HG03460 (cell line): ENCODE measurements at regions not wholly inside any gene's neighbourhood (a gene's known extent, or its start where the extent isn't known, plus 50 kb on each side); places are given as distances from the start of the nearest gene placed in this dataset.
"Not testable (repeated sequence)": the region's sequence is repeated elsewhere in the genome, so short reads cannot be mapped to it uniquely, and the experiment has no call there.

Experiments used
- ATAC-seq: cut with Tn5 transposase; IDR thresholded peaks from one replicate; pipeline ENCODE4 v1.9.1; 2021; ENCODE audit not compliant: unreplicated experiment

DNA sequence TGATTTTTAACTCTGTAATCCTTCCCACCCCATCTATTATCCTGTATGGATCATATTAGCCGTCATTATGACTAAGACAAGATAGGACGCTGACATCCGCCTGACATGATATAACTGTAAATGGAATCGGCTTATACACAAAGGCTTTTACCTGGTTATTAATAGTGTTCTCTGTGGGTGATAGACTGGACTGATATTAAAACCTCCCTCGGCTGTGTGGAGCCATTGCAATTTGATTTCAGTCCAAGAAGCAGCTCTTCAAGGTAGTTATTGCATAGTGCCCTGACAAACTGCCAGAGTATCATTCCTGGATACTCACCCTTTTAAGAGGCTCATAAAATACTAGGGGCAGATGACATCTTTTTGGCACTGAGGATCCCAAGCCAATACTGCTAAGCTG lies 226.1 kb upstream of the HNRNPA3 start:
- ATAC-seq, result no peak

DNA sequence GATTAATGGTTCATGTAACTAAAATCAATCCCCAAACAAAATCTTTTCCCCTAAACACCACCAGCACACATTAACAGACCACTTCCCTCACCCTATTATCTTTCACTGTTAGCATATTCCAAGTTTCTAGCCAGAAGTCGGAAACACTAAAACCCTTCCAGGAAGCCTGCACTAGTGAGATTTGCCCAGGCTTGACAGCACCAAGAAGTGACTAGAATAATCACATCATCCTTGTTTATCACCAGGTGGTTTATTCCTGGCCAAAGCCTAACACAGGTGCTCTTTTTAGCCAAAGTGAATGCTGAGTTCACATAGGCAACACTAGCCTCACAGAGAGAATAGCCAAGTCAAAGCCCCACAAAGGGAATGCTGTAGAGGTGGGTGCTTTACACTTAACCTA lies 221.2 kb upstream of the HNRNPA3 start:
- ATAC-seq, result no peak

GRCh38 chr2:176997074-176997791 lies 215.4 kb upstream of the HNRNPA3 start:
- peak; percentile 59 for ATAC-seq

DNA sequence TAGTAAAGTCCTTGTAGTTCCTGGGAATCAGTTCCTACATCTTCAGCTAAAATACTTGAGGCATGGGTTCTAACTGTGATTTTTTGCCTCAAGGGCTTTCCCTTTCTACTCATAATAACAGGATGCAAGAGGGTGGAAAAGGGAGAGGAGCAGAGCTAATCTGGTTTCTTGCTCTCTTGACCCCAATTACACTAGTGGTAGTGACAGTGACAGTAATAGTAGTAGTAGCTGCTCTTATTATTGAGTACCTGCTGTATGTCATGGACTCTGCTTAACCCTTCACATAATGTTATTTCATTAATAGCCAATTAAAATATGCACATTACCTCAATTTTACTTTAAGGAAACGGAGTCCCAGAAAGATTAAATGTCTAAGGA lies 214.8 kb upstream of the HNRNPA3 start:
- peak; percentile 21 for ATAC-seq

- ATAC-seq, result peak; percentile 52
These were observed 213.3 kb upstream of the HNRNPA3 start for GRCh38 chr2:176999301-176999700.

GRCh38 chr2:177000061-177000714 lies 212.4 kb upstream of the HNRNPA3 start:
- ATAC-seq, result no peak

- no peak for ATAC-seq
These were observed 211.9 kb upstream of the HNRNPA3 start for GRCh38 chr2:177000715-177001072.

GRCh38 chr2:177001334-177001733 lies 211.3 kb upstream of the HNRNPA3 start:
- no peak for ATAC-seq

DNA sequence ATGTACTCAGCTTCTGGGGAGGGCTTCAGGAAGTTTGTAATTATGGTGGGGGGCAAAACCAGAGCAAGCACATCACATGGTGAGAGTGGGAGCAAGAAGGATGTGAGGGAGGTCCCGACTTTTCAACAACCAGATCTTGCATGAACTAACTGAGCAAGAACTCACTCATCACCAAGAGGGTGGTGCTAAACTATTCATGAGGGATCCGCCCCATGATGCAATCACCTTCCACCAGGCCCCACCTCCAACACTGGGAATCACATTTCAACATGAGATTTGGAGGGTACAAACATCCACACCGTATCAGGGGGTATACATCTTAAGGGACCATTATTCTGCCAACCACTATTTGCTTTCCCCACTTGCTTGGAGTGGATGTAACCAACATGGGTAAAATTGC lies 209.6 kb upstream of the HNRNPA3 start:
- no peak for ATAC-seq

DNA sequence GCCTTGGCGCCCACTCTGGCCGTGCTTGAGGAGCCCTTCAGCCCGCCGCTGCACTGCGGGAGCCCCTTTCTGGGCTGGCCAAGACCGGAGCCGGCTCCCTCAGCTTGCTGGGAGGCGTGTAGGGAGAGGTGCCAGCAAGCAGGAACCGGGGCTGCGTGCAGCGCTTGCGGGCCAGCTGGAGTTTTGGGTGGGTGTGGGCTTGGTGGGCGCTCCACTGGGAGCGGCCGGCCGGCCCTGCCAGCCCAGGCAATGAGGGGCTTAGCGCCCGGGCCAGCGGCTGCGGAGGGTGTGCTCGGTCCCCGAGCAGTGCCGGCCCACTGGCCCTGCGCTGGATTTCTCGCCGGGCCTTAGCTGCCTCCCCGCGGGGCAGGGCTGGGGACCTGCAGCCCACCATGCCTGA lies 204.9 kb upstream of the HNRNPA3 start:
- not testable (repeated sequence) for ATAC-seq

GRCh38 chr2:177008662-177009061 lies 203.9 kb upstream of the HNRNPA3 start:
- not testable (repeated sequence) for ATAC-seq

- no peak for ATAC-seq
These were observed 202.4 kb upstream of the HNRNPA3 start for GRCh38 chr2:177010146-177010545.

GRCh38 chr2:177010861-177011260 lies 201.7 kb upstream of the HNRNPA3 start:
- ATAC-seq, result no peak

DNA sequence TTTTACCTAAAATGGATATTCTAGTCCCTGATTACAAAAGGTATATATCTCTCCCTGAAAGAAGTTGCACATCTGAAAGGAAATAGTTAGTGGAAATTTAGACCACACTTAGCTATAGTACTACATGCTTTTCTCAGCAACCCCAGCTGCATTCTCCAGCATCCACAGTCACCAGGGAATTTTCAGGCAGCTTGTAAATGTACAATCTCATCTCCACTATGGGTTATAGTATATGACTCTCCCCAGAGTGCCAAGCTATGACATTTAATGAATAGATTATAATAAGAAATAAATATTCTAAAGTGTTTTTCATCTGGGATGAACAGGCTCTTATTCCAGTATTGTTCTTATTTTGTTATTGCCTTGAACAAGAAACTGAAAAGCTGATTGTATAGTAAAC lies 197.6 kb upstream of the HNRNPA3 start:
- ATAC-seq, result no peak

DNA sequence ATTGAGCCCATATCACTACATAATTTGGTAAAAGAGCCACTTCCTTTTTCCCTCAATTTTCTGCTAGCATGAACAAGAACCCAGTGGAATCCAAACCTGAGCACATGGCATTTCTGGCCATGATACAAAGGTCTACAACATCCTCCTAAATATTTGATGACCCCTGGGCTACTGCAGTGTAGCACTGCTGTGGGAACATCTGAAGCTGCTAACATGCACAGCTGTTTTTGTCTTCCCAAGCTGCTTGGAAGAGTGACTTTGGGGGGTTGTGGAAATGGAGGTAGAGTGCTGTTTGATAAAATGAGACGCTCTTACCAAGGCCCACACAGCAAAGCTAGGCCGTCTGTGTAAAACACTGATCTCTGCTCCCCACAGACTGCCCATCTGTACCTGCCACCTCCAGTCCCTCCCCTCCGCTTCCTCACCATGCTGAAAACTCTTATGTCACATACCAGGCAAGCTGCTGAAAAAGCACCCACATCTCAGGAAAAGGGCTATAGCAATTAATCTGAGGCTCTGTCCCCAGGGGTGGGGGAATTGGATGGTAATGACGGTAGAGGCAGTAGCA lies 197.2 kb upstream of the HNRNPA3 start:
- no peak for ATAC-seq

- ATAC-seq, result no peak
These were observed 192.0 kb upstream of the HNRNPA3 start for GRCh38 chr2:177020524-177021119.

DNA sequence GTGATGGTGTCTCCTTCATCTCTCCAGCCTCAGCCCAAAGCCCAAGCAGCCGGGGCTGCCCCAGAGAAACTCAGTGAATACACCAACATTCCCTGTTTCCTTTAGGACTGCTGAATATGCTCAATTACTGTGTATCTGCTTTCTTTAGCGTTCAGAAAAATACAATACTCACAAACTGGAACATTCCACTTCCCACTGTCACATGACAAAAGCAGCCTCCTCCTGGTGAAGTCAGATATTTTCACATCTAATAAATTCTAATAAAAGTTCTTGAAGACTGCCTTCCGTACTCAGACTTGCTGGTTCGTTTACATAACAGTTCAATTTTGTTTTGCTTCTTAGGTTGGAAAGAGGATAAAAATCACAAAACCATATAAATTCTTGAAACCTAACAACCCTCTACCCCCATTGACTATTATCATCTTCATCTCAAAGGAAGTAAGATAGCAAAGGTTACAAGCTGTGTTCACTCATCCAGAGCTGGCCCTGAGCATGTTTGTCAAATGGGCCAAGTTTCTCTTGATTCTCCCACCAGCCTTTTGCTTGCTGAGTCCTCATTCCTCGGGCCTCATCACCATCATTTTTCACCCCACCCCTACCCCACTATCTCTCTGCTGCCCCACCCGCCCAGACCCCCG lies 190.8 kb upstream of the HNRNPA3 start:
- no peak for ATAC-seq

DNA sequence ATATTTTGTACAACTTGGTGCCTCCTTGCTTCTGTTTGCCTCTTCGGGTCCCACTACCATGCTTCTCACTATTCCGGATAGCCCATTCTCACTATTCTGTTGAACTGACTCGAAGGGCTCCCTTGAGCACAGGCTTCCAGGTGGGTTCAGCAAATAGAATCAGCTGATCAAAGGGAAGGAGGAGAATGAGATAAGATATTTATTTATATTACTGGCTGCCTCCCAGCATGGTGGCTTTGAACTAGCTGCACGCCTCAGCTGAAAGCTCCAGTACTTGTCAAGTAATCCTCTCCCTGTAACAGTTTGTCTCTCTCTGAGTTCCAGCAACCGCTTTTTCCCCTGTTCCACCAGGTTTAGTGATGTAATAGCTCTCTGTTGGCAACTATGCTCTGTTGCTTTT lies 187.8 kb upstream of the HNRNPA3 start:
- no peak for ATAC-seq

DNA sequence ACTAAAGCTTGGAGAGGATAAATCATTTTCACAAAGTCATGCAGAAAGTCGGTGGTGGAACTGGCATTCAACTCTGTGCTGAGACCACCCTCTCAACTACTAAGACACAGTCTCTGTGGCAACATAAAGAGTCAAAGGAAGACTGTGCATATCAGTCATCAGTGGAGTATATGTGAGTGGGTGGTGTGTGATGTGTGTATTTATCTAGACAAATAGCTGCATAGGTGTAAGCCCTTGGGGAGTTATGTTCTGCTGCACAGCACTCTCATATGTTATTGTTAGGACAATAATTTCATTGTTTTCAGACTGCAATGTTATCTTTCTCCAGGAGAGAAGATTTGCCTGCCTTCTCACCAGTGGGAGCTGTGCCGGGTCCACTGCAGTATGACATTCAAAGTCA lies 186.3 kb upstream of the HNRNPA3 start:
- ATAC-seq, result no peak

- ATAC-seq, result no peak
These were observed 185.6 kb upstream of the HNRNPA3 start for GRCh38 chr2:177026956-177027355.

DNA sequence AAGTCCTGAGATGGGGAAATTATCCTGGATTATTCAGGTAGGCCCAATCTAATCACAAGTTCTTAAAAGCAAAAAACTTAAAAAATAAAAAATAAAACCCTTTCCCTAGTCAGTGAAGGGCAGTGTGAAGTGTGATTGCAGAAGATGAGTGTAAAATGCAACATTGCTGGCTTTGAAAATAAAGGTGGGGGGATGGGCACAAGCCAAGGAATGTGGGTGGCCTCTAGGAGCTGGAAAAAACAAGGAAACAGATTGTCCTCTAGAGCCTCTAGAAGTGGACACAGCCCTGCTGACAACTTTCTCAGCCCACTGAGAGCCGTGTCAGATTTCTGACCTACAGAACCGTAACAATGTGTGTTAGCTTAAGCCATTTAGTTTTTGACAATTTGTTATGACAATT lies 184.3 kb upstream of the HNRNPA3 start:
- ATAC-seq, result no peak

DNA sequence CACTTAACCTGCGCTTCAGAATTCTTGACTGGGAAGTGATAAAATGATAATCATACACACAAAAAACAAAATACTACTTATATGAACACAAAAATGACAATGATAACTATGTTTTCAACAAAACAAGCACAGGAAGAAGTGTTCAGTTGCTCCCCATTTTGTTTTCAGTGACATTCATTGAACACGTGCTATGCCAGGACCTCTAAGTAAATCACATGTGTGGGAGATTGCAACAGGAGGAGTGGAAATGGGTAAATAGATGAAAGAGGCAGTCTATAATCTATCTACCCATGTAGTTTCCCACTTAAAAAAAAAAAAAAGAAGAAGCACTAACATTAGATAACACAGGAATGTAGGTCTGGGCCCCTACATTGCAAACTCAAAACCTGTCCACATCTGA lies 183.5 kb upstream of the HNRNPA3 start:
- ATAC-seq, result no peak
